ENCODE measurements at regions not wholly inside any gene's neighbourhood (a gene's known extent, or its start where the extent isn't known, plus 50 kb on each side); places are given as distances from the start of the nearest gene placed in this dataset.

- TF ChIP-seq, protein P1, sequence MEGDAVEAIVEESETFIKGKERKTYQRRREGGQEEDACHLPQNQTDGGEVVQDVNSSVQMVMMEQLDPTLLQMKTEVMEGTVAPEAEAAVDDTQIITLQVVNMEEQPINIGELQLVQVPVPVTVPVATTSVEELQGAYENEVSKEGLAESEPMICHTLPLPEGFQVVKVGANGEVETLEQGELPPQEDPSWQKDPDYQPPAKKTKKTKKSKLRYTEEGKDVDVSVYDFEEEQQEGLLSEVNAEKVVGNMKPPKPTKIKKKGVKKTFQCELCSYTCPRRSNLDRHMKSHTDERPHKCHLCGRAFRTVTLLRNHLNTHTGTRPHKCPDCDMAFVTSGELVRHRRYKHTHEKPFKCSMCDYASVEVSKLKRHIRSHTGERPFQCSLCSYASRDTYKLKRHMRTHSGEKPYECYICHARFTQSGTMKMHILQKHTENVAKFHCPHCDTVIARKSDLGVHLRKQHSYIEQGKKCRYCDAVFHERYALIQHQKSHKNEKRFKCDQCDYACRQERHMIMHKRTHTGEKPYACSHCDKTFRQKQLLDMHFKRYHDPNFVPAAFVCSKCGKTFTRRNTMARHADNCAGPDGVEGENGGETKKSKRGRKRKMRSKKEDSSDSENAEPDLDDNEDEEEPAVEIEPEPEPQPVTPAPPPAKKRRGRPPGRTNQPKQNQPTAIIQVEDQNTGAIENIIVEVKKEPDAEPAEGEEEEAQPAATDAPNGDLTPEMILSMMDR (IDR thresholded peaks at IDR 0.05; ENCODE audit: insufficient read depth, low read length): no peak
- no peak overlapping the region for H3K4me3 ChIP-seq (ENCODE audit: low read depth, low read length)
- peak; percentile 21 for DNase-seq (ENCODE audit: low read depth)
Observed at GRCh38 chr11:33500332-33500731, 200.3 kb downstream of the C11orf91 start.

DNA sequence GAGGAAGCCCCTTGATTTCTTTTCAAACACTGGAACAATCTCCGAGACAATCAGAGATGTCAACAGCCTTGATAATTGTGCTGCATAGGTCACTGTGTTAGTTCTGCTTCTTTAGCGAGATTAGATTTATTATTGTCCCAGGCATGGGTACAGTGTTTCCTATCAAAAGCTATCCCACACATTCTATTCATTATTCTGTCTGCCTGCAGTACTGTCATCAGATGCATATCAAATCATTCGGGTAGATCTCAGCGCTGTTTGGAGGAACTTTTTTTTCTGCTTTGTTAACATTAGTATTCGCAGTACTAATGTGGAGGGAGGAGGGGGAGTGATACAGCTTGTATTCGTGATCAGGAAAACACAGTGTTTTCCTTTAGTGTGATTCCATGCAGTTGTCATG is 208.0 kb downstream of the C11orf91 start:
- DNase-seq (ENCODE audit: low read depth): no peak
- TF ChIP-seq, protein P1 (IDR thresholded peaks at IDR 0.05; ENCODE audit: insufficient read depth, low read length): no peak
- H3K4me3 ChIP-seq (ENCODE audit: low read depth, low read length): no peak overlapping the region

GRCh38 chr11:33490842-33491370 is 209.7 kb downstream of the C11orf91 start:
- DNase-seq (ENCODE audit: low read depth): no peak
- no peak overlapping the region for H3K4me3 ChIP-seq (ENCODE audit: low read depth, low read length)
- TF ChIP-seq, protein P1 (IDR thresholded peaks at IDR 0.05; ENCODE audit: insufficient read depth, low read length): no peak

DNA sequence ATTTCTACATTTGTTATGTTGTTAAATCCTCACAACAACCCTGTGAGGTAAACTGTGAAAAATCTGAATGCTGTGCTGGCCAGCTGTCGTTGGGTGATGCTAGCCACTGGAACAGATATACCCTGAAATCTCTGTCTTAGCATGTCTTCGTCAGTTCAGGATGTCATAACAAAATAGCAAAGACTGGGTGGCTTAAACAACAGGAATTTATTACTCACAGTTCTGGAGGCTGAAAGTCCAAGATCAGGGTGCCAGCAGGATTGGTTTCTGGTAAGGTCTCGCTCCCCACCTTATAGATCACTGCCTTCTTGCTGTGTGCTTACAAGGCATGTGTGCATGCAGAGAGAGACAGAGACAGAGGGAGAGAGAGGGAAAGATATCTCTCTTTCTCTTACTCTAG is 211.7 kb downstream of the C11orf91 start:
- TF ChIP-seq, protein P1 (IDR thresholded peaks at IDR 0.05; ENCODE audit: insufficient read depth, low read length): no peak
- no peak for DNase-seq (ENCODE audit: low read depth)
- no peak overlapping the region for H3K4me3 ChIP-seq (ENCODE audit: low read depth, low read length)

GRCh38 chr11:33480626-33481025 is 220.0 kb downstream of the C11orf91 start:
- no peak overlapping the region for H3K4me3 ChIP-seq (ENCODE audit: low read depth, low read length)
- TF ChIP-seq, protein P1 (IDR thresholded peaks at IDR 0.05; ENCODE audit: insufficient read depth, low read length): no peak
- no peak for DNase-seq (ENCODE audit: low read depth)

GRCh38 chr11:33479231-33479630 is 221.4 kb downstream of the C11orf91 start:
- TF ChIP-seq, protein P1 (IDR thresholded peaks at IDR 0.05; ENCODE audit: insufficient read depth, low read length): no peak
- DNase-seq (ENCODE audit: low read depth): no peak
- H3K4me3 ChIP-seq (ENCODE audit: low read depth, low read length): no peak overlapping the region

- TF ChIP-seq, protein P1 (IDR thresholded peaks at IDR 0.05; ENCODE audit: insufficient read depth, low read length): no peak
- H3K4me3 ChIP-seq (ENCODE audit: low read depth, low read length): no peak overlapping the region
- peak; percentile 25 for DNase-seq (ENCODE audit: low read depth)
Observed at GRCh38 chr11:33478111-33478573, 221.0 kb downstream of the HIPK3 start.

Measured in fibroblast of the aortic adventitia (primary cell).